ENCODE measurements at regions not wholly inside any gene's neighbourhood (a gene's known extent, or its start where the extent isn't known, plus 50 kb on each side); places are given as distances from the start of the nearest gene placed in this dataset.
"Not testable (repeated sequence)": the region's sequence is repeated elsewhere in the genome, so short reads cannot be mapped to it uniquely, and the experiment has no call there.

- DNase-seq (ENCODE audit: low read depth in 4 of 4, low spot score in 3 of 4): not testable (repeated sequence)
Observed at GRCh38 chr2:58694114-58694513, 453.0 kb upstream of the FANCL start.

- DNase-seq (ENCODE audit: low read depth in 4 of 4, low spot score in 3 of 4): not testable (repeated sequence)
Observed at GRCh38 chr2:58691041-58691440, 449.9 kb upstream of the FANCL start.

- no peak for DNase-seq (ENCODE audit: low read depth in 4 of 4, low spot score in 3 of 4)
Observed at GRCh38 chr2:58688813-58689212, 447.7 kb upstream of the FANCL start.

GRCh38 chr2:58686776-58687175, 445.7 kb upstream of the FANCL start:
- DNase-seq (ENCODE audit: low read depth in 4 of 4, low spot score in 3 of 4): no peak

- DNase-seq (ENCODE audit: low read depth in 4 of 4, low spot score in 3 of 4): no peak
Observed at GRCh38 chr2:58680755-58681310, 439.7 kb upstream of the FANCL start.

GRCh38 chr2:58677748-58678147, 436.6 kb upstream of the FANCL start:
- no peak for DNase-seq (ENCODE audit: low read depth in 4 of 4, low spot score in 3 of 4)

- no peak for DNase-seq (ENCODE audit: low read depth in 4 of 4, low spot score in 3 of 4)
Observed at GRCh38 chr2:58671675-58672074, 430.6 kb upstream of the FANCL start.

- DNase-seq (ENCODE audit: low read depth in 4 of 4, low spot score in 3 of 4): no peak
Observed at GRCh38 chr2:58669998-58670397, 428.9 kb upstream of the FANCL start.

- DNase-seq (ENCODE audit: low read depth in 4 of 4, low spot score in 3 of 4): no peak
Observed at GRCh38 chr2:58667137-58667774, 426.1 kb upstream of the FANCL start.

- DNase-seq (ENCODE audit: low read depth in 4 of 4, low spot score in 3 of 4): no peak
Observed at GRCh38 chr2:58666323-58666970, 425.3 kb upstream of the FANCL start.

GRCh38 chr2:58665154-58665553, 424.0 kb upstream of the FANCL start:
- no peak for DNase-seq (ENCODE audit: low read depth in 4 of 4, low spot score in 3 of 4)

GRCh38 chr2:58664523-58665151, 423.5 kb upstream of the FANCL start:
- no peak for DNase-seq (ENCODE audit: low read depth in 4 of 4, low spot score in 3 of 4)

GRCh38 chr2:58660046-58660445, 418.9 kb upstream of the FANCL start:
- DNase-seq (ENCODE audit: low read depth in 4 of 4, low spot score in 3 of 4): no peak

GRCh38 chr2:58655152-58655551, 414.0 kb upstream of the FANCL start:
- no peak for DNase-seq (ENCODE audit: low read depth in 4 of 4, low spot score in 3 of 4)

GRCh38 chr2:58651930-58652329, 410.8 kb upstream of the FANCL start:
- DNase-seq (ENCODE audit: low read depth in 4 of 4, low spot score in 3 of 4): no peak

GRCh38 chr2:58650781-58651180, 409.7 kb upstream of the FANCL start:
- no peak for DNase-seq (ENCODE audit: low read depth in 4 of 4, low spot score in 3 of 4)

GRCh38 chr2:58649756-58650155, 408.6 kb upstream of the FANCL start:
- no peak for DNase-seq (ENCODE audit: low read depth in 4 of 4, low spot score in 3 of 4)

- no peak for DNase-seq (ENCODE audit: low read depth in 4 of 4, low spot score in 3 of 4)
Observed at GRCh38 chr2:58645017-58645416, 403.9 kb upstream of the FANCL start.

- no peak for DNase-seq (ENCODE audit: low read depth in 4 of 4, low spot score in 3 of 4)
Observed at GRCh38 chr2:58644451-58644850, 403.3 kb upstream of the FANCL start.

- no peak for DNase-seq (ENCODE audit: low read depth in 4 of 4, low spot score in 3 of 4)
Observed at GRCh38 chr2:58641001-58641400, 399.9 kb upstream of the FANCL start.

- DNase-seq (ENCODE audit: low read depth in 4 of 4, low spot score in 3 of 4): no peak
Observed at GRCh38 chr2:58640042-58640441, 398.9 kb upstream of the FANCL start.

Data from right renal pelvis (tissue), 4 donors.